ENCODE measurements at regions not wholly inside any gene's neighbourhood (a gene's known extent, or its start where the extent isn't known, plus 50 kb on each side); places are given as distances from the start of the nearest gene placed in this dataset.

GRCh38 chr7:132713893-132714292, 137.6 kb upstream of the PLXNA4 start:
- peaks cover 6% of the 10 kb centered on the region for H3K9me3 Mint-ChIP-seq (ENCODE audit: unreplicated experiment)
- H3K27me3 Mint-ChIP-seq (ENCODE audit: unreplicated experiment): peaks cover 20% of the 10 kb centered on the region
- no peak for DNase-seq (ENCODE audit: extremely low spot score, unreplicated experiment)
- H3K27ac Mint-ChIP-seq (ENCODE audit: unreplicated experiment): no peak overlapping the region
- H3K4me1 Mint-ChIP-seq (ENCODE audit: unreplicated experiment): no peaks in the 10 kb centered on the region
- TF ChIP-seq CTCF (IDR thresholded peaks at IDR 0.05): no peak
- H3K36me3 Mint-ChIP-seq (ENCODE audit: unreplicated experiment): no peaks in the 10 kb centered on the region
- H3K4me3 Mint-ChIP-seq (ENCODE audit: unreplicated experiment): no peak overlapping the region

- H3K4me3 Mint-ChIP-seq (ENCODE audit: unreplicated experiment): no peak overlapping the region
- no peaks in the 10 kb centered on the region for H3K4me1 Mint-ChIP-seq (ENCODE audit: unreplicated experiment)
- DNase-seq (ENCODE audit: extremely low spot score, unreplicated experiment): no peak
- no peak overlapping the region for H3K27ac Mint-ChIP-seq (ENCODE audit: unreplicated experiment)
- H3K36me3 Mint-ChIP-seq (ENCODE audit: unreplicated experiment): no peaks in the 10 kb centered on the region
- peaks cover 11% of the 10 kb centered on the region for H3K27me3 Mint-ChIP-seq (ENCODE audit: unreplicated experiment)
- no peaks in the 10 kb centered on the region for H3K9me3 Mint-ChIP-seq (ENCODE audit: unreplicated experiment)
- peak; percentile 62 for TF ChIP-seq CTCF (IDR thresholded peaks at IDR 0.05)
Observed at GRCh38 chr7:132709971-132710567, 133.8 kb upstream of the PLXNA4 start.

GRCh38 chr7:132708470-132708869, 132.2 kb upstream of the PLXNA4 start:
- TF ChIP-seq CTCF (IDR thresholded peaks at IDR 0.05): no peak
- no peaks in the 10 kb centered on the region for H3K9me3 Mint-ChIP-seq (ENCODE audit: unreplicated experiment)
- no peak overlapping the region for H3K4me3 Mint-ChIP-seq (ENCODE audit: unreplicated experiment)
- no peaks in the 10 kb centered on the region for H3K36me3 Mint-ChIP-seq (ENCODE audit: unreplicated experiment)
- H3K27me3 Mint-ChIP-seq (ENCODE audit: unreplicated experiment): peaks cover 9% of the 10 kb centered on the region
- H3K27ac Mint-ChIP-seq (ENCODE audit: unreplicated experiment): no peak overlapping the region
- DNase-seq (ENCODE audit: extremely low spot score, unreplicated experiment): no peak
- no peaks in the 10 kb centered on the region for H3K4me1 Mint-ChIP-seq (ENCODE audit: unreplicated experiment)

- Mint-ChIP-seq H3K9me3 (ENCODE audit: unreplicated experiment) (no peaks in the 10 kb centered on the region), H3K4me3 (ENCODE audit: unreplicated experiment) (no peak overlapping the region), H3K36me3 (ENCODE audit: unreplicated experiment) (no peaks in the 10 kb centered on the region), H3K27me3 (ENCODE audit: unreplicated experiment) (peaks cover 5% of the 10 kb centered on the region), H3K4me1 (ENCODE audit: unreplicated experiment) (no peaks in the 10 kb centered on the region), H3K27ac (ENCODE audit: unreplicated experiment) (no peak overlapping the region)
- no peak for DNase-seq (ENCODE audit: extremely low spot score, unreplicated experiment)
- TF ChIP-seq CTCF (IDR thresholded peaks at IDR 0.05): no peak
Observed at GRCh38 chr7:132705146-132705545, 128.9 kb upstream of the PLXNA4 start.

GRCh38 chr7:132703742-132704141, 127.5 kb upstream of the PLXNA4 start:
- H3K4me1 Mint-ChIP-seq (ENCODE audit: unreplicated experiment): no peaks in the 10 kb centered on the region
- H3K9me3 Mint-ChIP-seq (ENCODE audit: unreplicated experiment): no peaks in the 10 kb centered on the region
- H3K4me3 Mint-ChIP-seq (ENCODE audit: unreplicated experiment): no peak overlapping the region
- TF ChIP-seq CTCF (IDR thresholded peaks at IDR 0.05): no peak
- DNase-seq (ENCODE audit: extremely low spot score, unreplicated experiment): no peak
- H3K36me3 Mint-ChIP-seq (ENCODE audit: unreplicated experiment): no peaks in the 10 kb centered on the region
- H3K27ac Mint-ChIP-seq (ENCODE audit: unreplicated experiment): no peak overlapping the region
- no peaks in the 10 kb centered on the region for H3K27me3 Mint-ChIP-seq (ENCODE audit: unreplicated experiment)
